ENCODE measurements at regions not wholly inside any gene's neighbourhood (a gene's known extent, or its start where the extent isn't known, plus 50 kb on each side); places are given as distances from the start of the nearest gene placed in this dataset.

- TF ChIP-seq, protein P1, sequence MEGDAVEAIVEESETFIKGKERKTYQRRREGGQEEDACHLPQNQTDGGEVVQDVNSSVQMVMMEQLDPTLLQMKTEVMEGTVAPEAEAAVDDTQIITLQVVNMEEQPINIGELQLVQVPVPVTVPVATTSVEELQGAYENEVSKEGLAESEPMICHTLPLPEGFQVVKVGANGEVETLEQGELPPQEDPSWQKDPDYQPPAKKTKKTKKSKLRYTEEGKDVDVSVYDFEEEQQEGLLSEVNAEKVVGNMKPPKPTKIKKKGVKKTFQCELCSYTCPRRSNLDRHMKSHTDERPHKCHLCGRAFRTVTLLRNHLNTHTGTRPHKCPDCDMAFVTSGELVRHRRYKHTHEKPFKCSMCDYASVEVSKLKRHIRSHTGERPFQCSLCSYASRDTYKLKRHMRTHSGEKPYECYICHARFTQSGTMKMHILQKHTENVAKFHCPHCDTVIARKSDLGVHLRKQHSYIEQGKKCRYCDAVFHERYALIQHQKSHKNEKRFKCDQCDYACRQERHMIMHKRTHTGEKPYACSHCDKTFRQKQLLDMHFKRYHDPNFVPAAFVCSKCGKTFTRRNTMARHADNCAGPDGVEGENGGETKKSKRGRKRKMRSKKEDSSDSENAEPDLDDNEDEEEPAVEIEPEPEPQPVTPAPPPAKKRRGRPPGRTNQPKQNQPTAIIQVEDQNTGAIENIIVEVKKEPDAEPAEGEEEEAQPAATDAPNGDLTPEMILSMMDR (IDR thresholded peaks at IDR 0.05; ENCODE audit: poor library complexity): no peak
- TF ChIP-seq EZH2 (IDR thresholded peaks at IDR 0.05; ENCODE audit: borderline replicate concordance): no peak
Observed at GRCh38 chr2:196534495-196534894, 105.0 kb upstream of the CCDC150 start.

All from hepatocyte (in vitro differentiated cells).